Peyer's patch (tissue), 4 donors: ENCODE measurements at regions not wholly inside any gene's neighbourhood (a gene's known extent, or its start where the extent isn't known, plus 50 kb on each side); places are given as distances from the start of the nearest gene placed in this dataset.

ENCODE experiments used
- POLR2A ChIP-seq, 2 donors: fragments of 450-650 bp; IDR thresholded peaks; one replicate each; pipeline ENCODE4 v1.5.1; 2017; ENCODE audit warnings: antibody characterized with exemption in 2 of 2, mild to moderate bottlenecking in 2 of 2, moderate library complexity in 2 of 2
- TF ChIP-seq, protein P1 (sequence below), 6 experiments: fragments of 450-650 bp in 4 of 6; fragments of 200-600 bp in 2 of 6; sonication (generic) in 1 of 6; IDR thresholded peaks; one replicate each; pipeline ENCODE4 v1.5.1; 2017 to 2019; ENCODE audit warnings: antibody characterized with exemption in 6 of 6, mild to moderate bottlenecking in 3 of 6, moderate library complexity in 1 of 6

DNA sequence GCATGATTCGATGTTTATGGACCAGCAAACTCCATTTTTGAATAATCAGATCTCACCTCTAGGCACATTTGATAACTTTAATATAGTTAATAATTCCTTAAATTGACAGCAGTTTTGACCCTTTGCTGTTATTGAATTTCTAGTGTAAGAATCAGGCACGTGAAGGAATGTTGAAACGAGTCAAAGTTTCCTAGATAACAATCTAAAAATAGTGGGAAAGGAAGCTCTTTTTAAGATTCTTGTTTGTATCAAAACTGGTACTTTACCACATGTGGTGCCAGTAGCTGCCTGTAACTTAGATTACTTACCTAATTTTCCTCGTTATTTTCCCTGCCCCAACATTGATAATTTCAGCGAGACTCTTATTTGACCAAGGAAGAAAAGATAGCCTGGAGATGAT, 757.8 kb upstream of the KCND2 start:
- TF ChIP-seq, protein P1, sequence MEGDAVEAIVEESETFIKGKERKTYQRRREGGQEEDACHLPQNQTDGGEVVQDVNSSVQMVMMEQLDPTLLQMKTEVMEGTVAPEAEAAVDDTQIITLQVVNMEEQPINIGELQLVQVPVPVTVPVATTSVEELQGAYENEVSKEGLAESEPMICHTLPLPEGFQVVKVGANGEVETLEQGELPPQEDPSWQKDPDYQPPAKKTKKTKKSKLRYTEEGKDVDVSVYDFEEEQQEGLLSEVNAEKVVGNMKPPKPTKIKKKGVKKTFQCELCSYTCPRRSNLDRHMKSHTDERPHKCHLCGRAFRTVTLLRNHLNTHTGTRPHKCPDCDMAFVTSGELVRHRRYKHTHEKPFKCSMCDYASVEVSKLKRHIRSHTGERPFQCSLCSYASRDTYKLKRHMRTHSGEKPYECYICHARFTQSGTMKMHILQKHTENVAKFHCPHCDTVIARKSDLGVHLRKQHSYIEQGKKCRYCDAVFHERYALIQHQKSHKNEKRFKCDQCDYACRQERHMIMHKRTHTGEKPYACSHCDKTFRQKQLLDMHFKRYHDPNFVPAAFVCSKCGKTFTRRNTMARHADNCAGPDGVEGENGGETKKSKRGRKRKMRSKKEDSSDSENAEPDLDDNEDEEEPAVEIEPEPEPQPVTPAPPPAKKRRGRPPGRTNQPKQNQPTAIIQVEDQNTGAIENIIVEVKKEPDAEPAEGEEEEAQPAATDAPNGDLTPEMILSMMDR (IDR thresholded peaks at IDR 0.05) = no peak
- no peak for TF ChIP-seq POLR2A (IDR thresholded peaks at IDR 0.05)
